Ectodermal cell (in vitro differentiated cells): ENCODE measurements at regions not wholly inside any gene's neighbourhood (a gene's known extent, or its start where the extent isn't known, plus 50 kb on each side); places are given as distances from the start of the nearest gene placed in this dataset.
A peak's percentile ranks its signal among the peaks of the same experiment; 100 is the strongest.

ENCODE experiments used
- H3K27ac ChIP-seq: 2 replicates; pipeline ENCODE4 v1.7.0; 2013; ENCODE audit warnings: mild to moderate bottlenecking, low read depth, low read length; ENCODE audit not compliant: insufficient read depth, poor library complexity, severe bottlenecking
- H3K27me3 ChIP-seq: 2 replicates; pipeline ENCODE4 v1.7.0; 2013; ENCODE audit warnings: mild to moderate bottlenecking, low read length; ENCODE audit not compliant: insufficient read depth, control insufficient read depth, poor library complexity, severe bottlenecking
- H3K36me3 ChIP-seq: one replicate; pipeline ENCODE4 v1.7.0; 2013; ENCODE audit warnings: low read length; ENCODE audit not compliant: control insufficient read depth, insufficient read depth
- H3K4me1 ChIP-seq: one replicate; pipeline ENCODE4 v1.7.0; 2013; ENCODE audit warnings: low read length; ENCODE audit not compliant: control insufficient read depth, insufficient read depth
- H3K4me3 ChIP-seq: 2 replicates; pipeline ENCODE4 v1.7.0; 2013; ENCODE audit warnings: low read depth, low read length, control low read depth; ENCODE audit not compliant: insufficient read depth
- H3K9me3 ChIP-seq: 2 replicates; pipeline ENCODE4 v1.7.0; 2013; ENCODE audit warnings: mild to moderate bottlenecking, low read length, moderate library complexity; ENCODE audit not compliant: control insufficient read depth
- WGBS, 2 experiments: methylation state at CpG; one replicate each; pipeline ENCODE4 v1.1.7; 2013; ENCODE audit warnings: missing lambda C conversion rate in 2 of 2; 5-methylcytosine and 5-hydroxymethylcytosine counted together

- H3K27ac ChIP-seq: no peak overlapping the region
- H3K4me3 ChIP-seq: no peak overlapping the region
- H3K9me3 ChIP-seq: no peaks in the 10 kb centered on the region
- H3K36me3 ChIP-seq: no peaks in the 10 kb centered on the region
- H3K4me1 ChIP-seq: no peaks in the 10 kb centered on the region
- 71 to 75% methylated on average over 4 of the region's 4 CpGs for WGBS, 2 experiments
- H3K27me3 ChIP-seq: no peaks in the 10 kb centered on the region
Observed at GRCh38 chr12:126509572-126509971, 1444.3 kb downstream of the AACS start.

DNA sequence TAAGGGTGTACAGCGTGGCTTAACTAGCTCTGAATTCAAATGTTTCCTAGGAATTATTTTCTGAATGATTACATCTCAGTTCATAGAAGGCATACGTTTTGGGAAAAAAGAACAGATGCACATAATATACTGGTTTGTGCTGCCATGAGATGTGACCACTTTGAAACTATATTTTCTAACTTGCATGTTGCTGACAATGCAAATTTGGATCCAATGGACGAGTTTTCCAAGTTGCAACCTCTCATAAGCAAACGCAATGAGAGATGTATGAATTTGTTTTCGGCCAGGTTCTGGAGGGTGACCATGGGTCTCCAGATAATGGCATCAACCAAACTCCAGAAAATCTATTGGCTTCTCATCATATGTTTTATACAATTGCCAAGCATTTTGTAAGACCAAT lies 1445.4 kb downstream of the AACS start:
- no peak overlapping the region for H3K4me3 ChIP-seq
- no peaks in the 10 kb centered on the region for H3K27me3 ChIP-seq
- H3K36me3 ChIP-seq: no peaks in the 10 kb centered on the region
- no peaks in the 10 kb centered on the region for H3K9me3 ChIP-seq
- H3K4me1 ChIP-seq: no peaks in the 10 kb centered on the region
- WGBS, 2 experiments: 92 to 96% methylated on average over 5 of the region's 5 CpGs
- no peak overlapping the region for H3K27ac ChIP-seq

DNA sequence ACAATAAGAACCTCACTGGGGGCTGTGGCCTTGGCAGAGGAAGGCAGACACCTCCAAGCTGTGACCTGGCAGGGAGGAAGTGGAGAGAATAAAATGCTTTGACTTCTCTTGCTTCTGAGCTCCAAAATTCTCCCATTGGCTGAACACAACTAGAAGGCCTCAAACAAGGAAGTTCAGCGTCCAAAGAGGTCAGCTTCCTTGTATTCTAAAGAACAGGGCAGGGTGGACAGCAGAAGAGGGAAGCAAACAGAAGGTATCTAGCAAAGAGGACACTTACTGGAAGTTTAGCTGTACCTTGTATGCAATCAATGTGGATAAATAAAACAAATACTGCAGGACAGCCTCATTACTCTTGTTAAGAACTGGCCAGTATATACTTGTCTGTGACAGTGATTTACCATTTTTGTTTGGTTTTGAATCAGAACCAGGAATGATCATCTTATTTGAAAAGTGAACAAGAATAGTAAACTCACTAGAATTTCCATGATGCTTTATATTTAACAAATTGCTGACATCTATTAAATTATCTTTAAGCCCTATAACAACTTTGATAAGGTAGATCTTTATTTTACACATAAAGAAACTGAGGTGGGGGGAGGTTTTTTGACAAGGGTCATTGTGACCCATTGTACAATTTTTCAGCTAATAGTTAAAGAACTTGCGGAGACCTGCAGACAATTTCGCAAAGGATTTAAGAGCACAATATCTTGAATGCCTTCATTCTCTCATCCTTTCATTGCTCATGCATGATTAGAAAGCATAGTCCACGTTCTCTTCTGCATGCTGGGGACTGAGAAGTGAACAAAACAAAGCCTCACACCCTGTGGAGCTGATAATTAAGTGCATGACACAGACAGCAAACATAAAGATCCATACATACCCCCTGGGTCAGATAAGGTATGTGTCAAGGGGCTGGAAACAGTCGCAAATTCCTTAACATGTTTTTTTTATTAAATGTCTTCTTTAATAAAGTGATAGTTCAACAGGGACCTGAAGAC lies 1448.0 kb downstream of the AACS start:
- Histone ChIP-seq H3K4me3 (no peak overlapping the region), H3K27me3 (no peaks in the 10 kb centered on the region), H3K9me3 (no peaks in the 10 kb centered on the region), H3K4me1 (no peaks in the 10 kb centered on the region), H3K36me3 (no peaks in the 10 kb centered on the region), H3K27ac (peak overlapping the region; percentile 26)
- WGBS, 2 experiments: 70 to 75% methylated on average over 4 of the region's 5 CpGs

DNA sequence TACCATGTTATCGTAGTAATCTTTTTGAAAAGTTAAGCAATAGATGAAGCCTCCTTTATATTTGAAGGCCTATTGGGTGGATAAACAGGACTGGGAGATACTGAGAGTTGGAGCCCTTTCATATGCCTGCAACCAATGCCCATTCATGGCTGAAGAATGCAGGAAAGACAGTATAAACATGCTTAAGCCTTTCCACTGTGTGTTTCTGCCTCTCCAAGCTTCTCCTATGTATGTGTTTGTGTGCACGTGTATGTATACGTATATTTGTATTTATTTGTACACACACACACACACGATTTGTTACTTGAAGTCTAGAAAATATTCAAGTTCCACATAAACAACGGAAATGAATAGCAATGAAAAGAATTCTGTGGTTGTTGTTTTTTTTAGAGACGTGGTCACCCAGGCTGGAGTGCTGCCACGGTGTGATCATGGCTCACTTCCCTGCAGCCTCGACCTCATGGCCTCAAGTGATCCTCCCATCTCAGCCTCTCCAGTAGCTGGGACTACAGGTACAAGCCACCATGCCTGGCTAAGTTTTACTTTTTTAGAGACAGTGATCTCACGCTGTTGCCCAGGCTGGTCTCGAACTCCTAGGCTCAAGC lies 1453.5 kb downstream of the AACS start:
- Histone ChIP-seq H3K4me3 (no peak overlapping the region), H3K27me3 (no peaks in the 10 kb centered on the region)
- 93% methylated on average over 7 to 10 of the region's 10 CpGs for WGBS, 2 experiments

GRCh38 chr12:126519833-126520232 lies 1454.6 kb downstream of the AACS start:
- 92 to 100% methylated on average over 3 of the region's 3 CpGs for WGBS, 2 experiments
- H3K27ac ChIP-seq: no peak overlapping the region

More for the DNA sequence above, 1453.5 kb downstream of the AACS start:
- no peaks in the 10 kb centered on the region for H3K9me3 ChIP-seq
- no peak overlapping the region for H3K27ac ChIP-seq
- no peaks in the 10 kb centered on the region for H3K4me1 ChIP-seq
- H3K36me3 ChIP-seq: no peaks in the 10 kb centered on the region

GRCh38 chr12:126523891-126524290 lies 1458.7 kb downstream of the AACS start:
- Histone ChIP-seq H3K27me3 (no peaks in the 10 kb centered on the region), H3K27ac (no peak overlapping the region)
- 89 to 91% methylated on average over 7 of the region's 7 CpGs for WGBS, 2 experiments

More at GRCh38 chr12:126519833-126520232, 1454.6 kb downstream of the AACS start:
- Histone ChIP-seq H3K9me3 (no peaks in the 10 kb centered on the region), H3K4me1 (no peaks in the 10 kb centered on the region), H3K36me3 (no peaks in the 10 kb centered on the region), H3K27me3 (no peaks in the 10 kb centered on the region), H3K4me3 (no peak overlapping the region)

GRCh38 chr12:126534495-126534894 lies 1469.3 kb downstream of the AACS start:
- no peaks in the 10 kb centered on the region for H3K9me3 ChIP-seq
- 82 to 95% methylated on average over 2 of the region's 2 CpGs for WGBS, 2 experiments
- H3K4me1 ChIP-seq: no peaks in the 10 kb centered on the region
- no peaks in the 10 kb centered on the region for H3K27me3 ChIP-seq
- H3K27ac ChIP-seq: no peak overlapping the region
- no peaks in the 10 kb centered on the region for H3K36me3 ChIP-seq
- H3K4me3 ChIP-seq: no peak overlapping the region

More at GRCh38 chr12:126523891-126524290, 1458.7 kb downstream of the AACS start:
- Histone ChIP-seq H3K36me3 (no peaks in the 10 kb centered on the region), H3K4me1 (no peaks in the 10 kb centered on the region), H3K9me3 (no peaks in the 10 kb centered on the region), H3K4me3 (no peak overlapping the region)

- Histone ChIP-seq H3K4me1 (no peaks in the 10 kb centered on the region), H3K27ac (no peak overlapping the region), H3K9me3 (no peaks in the 10 kb centered on the region), H3K4me3 (no peak overlapping the region), H3K27me3 (no peaks in the 10 kb centered on the region), H3K36me3 (no peaks in the 10 kb centered on the region)
- 100% methylated on average over 1 of the region's 1 CpG for WGBS, 2 experiments
Observed at GRCh38 chr12:126534942-126535341, 1469.7 kb downstream of the AACS start.

DNA sequence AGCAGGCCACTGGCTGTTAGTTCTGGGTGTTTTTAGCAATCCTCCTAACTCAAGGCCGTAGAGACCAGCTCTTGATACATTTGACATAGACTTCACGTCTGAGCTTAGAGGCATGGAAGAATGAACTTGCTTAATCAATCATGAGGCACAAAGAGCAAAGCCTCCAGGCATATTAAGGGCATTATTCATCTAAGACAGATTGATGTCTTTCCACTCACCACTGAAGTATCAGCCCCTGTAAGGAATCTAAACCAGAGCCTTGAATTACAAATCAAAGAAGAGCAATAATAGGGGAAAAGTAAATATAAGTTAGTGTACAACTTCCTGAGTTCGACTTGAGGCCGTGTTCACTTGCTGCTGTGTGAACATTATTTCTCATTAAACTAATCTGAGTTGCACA lies 1470.7 kb downstream of the AACS start:
- Histone ChIP-seq H3K4me3 (no peak overlapping the region), H3K27me3 (no peaks in the 10 kb centered on the region), H3K27ac (no peak overlapping the region), H3K4me1 (no peaks in the 10 kb centered on the region), H3K36me3 (no peaks in the 10 kb centered on the region), H3K9me3 (no peaks in the 10 kb centered on the region)
- 85 to 88% methylated on average over 4 of the region's 4 CpGs for WGBS, 2 experiments

GRCh38 chr12:126537961-126538530 lies 1472.8 kb downstream of the AACS start:
- WGBS, 2 experiments: 85 to 89% methylated on average over 3 of the region's 3 CpGs
- Histone ChIP-seq H3K27me3 (no peaks in the 10 kb centered on the region), H3K9me3 (no peaks in the 10 kb centered on the region), H3K4me1 (no peaks in the 10 kb centered on the region), H3K4me3 (no peak overlapping the region), H3K36me3 (no peaks in the 10 kb centered on the region), H3K27ac (no peak overlapping the region)
